Uterus (tissue), 3 donors: ENCODE measurements at regions not wholly inside any gene's neighbourhood (a gene's known extent, or its start where the extent isn't known, plus 50 kb on each side); places are given as distances from the start of the nearest gene placed in this dataset.

ENCODE experiments used
- DNase-seq, 2 donors: peaks; one replicate each; pipeline ENCODE4 v3.0.0-alpha.2; 2019 to 2020
- H3K27ac ChIP-seq, 2 donors: fragments of 200-600 bp; sonication (generic); 1 replicate in 1 of 2; 2 replicates in 1 of 2; pipeline ENCODE4 v1.5.1; 2016 to 2018
- H3K27me3 ChIP-seq, 2 donors: fragments of 200-600 bp; sonication (generic); one replicate each; pipeline ENCODE4 v1.5.1; 2018 to 2019; ENCODE audit warnings: control low read depth in 1 of 2
- H3K36me3 ChIP-seq, 2 donors: fragments of 200-600 bp; sonication (generic); one replicate each; pipeline ENCODE4 v1.5.1; 2019; ENCODE audit warnings: control low read depth in 1 of 2
- H3K4me1 ChIP-seq, 2 donors: fragments of 200-600 bp; sonication (generic); one replicate each; pipeline ENCODE4 v1.5.1; 2018 to 2019; ENCODE audit warnings: control low read depth in 1 of 2
- H3K4me3 ChIP-seq, 2 donors: fragments of 200-600 bp; sonication (generic); 1 replicate in 1 of 2; 2 replicates in 1 of 2; pipeline ENCODE4 v1.5.1; 2018 to 2019; ENCODE audit warnings: mild to moderate bottlenecking in 1 of 2
- H3K9me3 ChIP-seq, 2 donors: fragments of 200-600 bp; sonication (generic); one replicate each; pipeline ENCODE4 v1.5.1; 2019; ENCODE audit warnings: control low read depth in 1 of 2
- CTCF ChIP-seq, 4 experiments: fragments of 200-600 bp in 2 of 4; fragments of 450-650 bp in 2 of 4; sonication (generic) in 2 of 4; IDR thresholded peaks; one replicate each; pipeline ENCODE4 v1.5.1; 2016 to 2019; ENCODE audit warnings: antibody characterized with exemption in 4 of 4, mild to moderate bottlenecking in 2 of 4, moderate library complexity in 1 of 4
- POLR2A ChIP-seq, 2 donors: fragments of 450-650 bp; IDR thresholded peaks; one replicate each; pipeline ENCODE4 v1.6.1; 2016; ENCODE audit warnings: antibody characterized with exemption in 2 of 2, mild to moderate bottlenecking in 1 of 2, moderate library complexity in 1 of 2
- intact Hi-C: fragments of 100-400 bp; cut with DNase I; formaldehyde crosslinking; loops from one replicate; pipeline ENCODE4 v1.15.1; 2023; ENCODE audit warnings: low total_unique reads
- donor health status: DM: yes; HTN: yes; CAD: no.

GRCh38 chr1:56433056-56433577, 146.2 kb downstream of the PLPP3 start:
- H3K9me3 ChIP-seq: no peaks in the 10 kb centered on the region
- no peaks in the 10 kb centered on the region for H3K27me3 ChIP-seq
- H3K4me1 ChIP-seq: no peaks in the 10 kb centered on the region
- H3K4me3 ChIP-seq: no peak overlapping the region
- TF ChIP-seq POLR2A (IDR thresholded peaks at IDR 0.05) (no peak), CTCF (IDR thresholded peaks at IDR 0.05) (no peak)
- no peak overlapping the region for H3K27ac ChIP-seq
- intact Hi-C loops: no loop called here
- DNase-seq: no peak
- H3K36me3 ChIP-seq: no peaks in the 10 kb centered on the region

GRCh38 chr1:56432166-56432971, 147.0 kb downstream of the PLPP3 start:
- H3K27me3 ChIP-seq: no peaks in the 10 kb centered on the region
- no peaks in the 10 kb centered on the region for H3K4me1 ChIP-seq
- no peaks in the 10 kb centered on the region for H3K9me3 ChIP-seq
- H3K36me3 ChIP-seq: no peaks in the 10 kb centered on the region
- intact Hi-C loops: no loop called here
- no peak for DNase-seq
- H3K4me3 ChIP-seq: no peak overlapping the region
- no peak overlapping the region for H3K27ac ChIP-seq
- TF ChIP-seq CTCF (IDR thresholded peaks at IDR 0.05): no peak
- no peak for TF ChIP-seq POLR2A (IDR thresholded peaks at IDR 0.05)

GRCh38 chr1:56430141-56430839, 149.1 kb downstream of the PLPP3 start:
- no peaks in the 10 kb centered on the region for H3K4me1 ChIP-seq
- no peak overlapping the region for H3K27ac ChIP-seq
- TF ChIP-seq CTCF (IDR thresholded peaks at IDR 0.05) (no peak), POLR2A (IDR thresholded peaks at IDR 0.05) (no peak)
- no peak overlapping the region for H3K4me3 ChIP-seq
- DNase-seq: no peak
- no peaks in the 10 kb centered on the region for H3K9me3 ChIP-seq
- intact Hi-C loops: no loop called here
- no peaks in the 10 kb centered on the region for H3K36me3 ChIP-seq
- H3K27me3 ChIP-seq: no peaks in the 10 kb centered on the region

GRCh38 chr1:56429288-56429687, 150.1 kb downstream of the PLPP3 start:
- Histone ChIP-seq H3K27me3 (no peaks in the 10 kb centered on the region), H3K27ac (no peak overlapping the region), H3K9me3 (no peaks in the 10 kb centered on the region), H3K4me3 (no peak overlapping the region), H3K36me3 (no peaks in the 10 kb centered on the region), H3K4me1 (no peaks in the 10 kb centered on the region)
- TF ChIP-seq CTCF (IDR thresholded peaks at IDR 0.05) (no peak), POLR2A (IDR thresholded peaks at IDR 0.05) (no peak)
- intact Hi-C loops: no loop called here
- no peak for DNase-seq
